Spleen (tissue), 11 donors: ENCODE measurements at regions not wholly inside any gene's neighbourhood (a gene's known extent, or its start where the extent isn't known, plus 50 kb on each side); places are given as distances from the start of the nearest gene placed in this dataset.

Source experiments
- DNase-seq: peaks from one replicate; pipeline ENCODE4 v3.0.0-alpha.2; 2020
- H3K27ac ChIP-seq, 8 donors: fragments of 200-600 bp; sonication (generic) in 7 of 8; 1 replicate in 4 of 8; 2 replicates in 4 of 8; pipeline versions ENCODE4 v1.5.0 to v1.8.0; 2016 to 2021; ENCODE audit warnings: inconsistent platforms in 4 of 8, mild to moderate bottlenecking in 4 of 8, moderate library complexity in 1 of 8
- H3K27me3 ChIP-seq, 7 donors: fragments of 200-600 bp; sonication (generic) in 6 of 7; replicated peaks in 1 of 7; 1 replicate in 4 of 7; 2 replicates in 3 of 7; pipeline versions ENCODE4 v1.5.0 to v1.8.0; 2016 to 2021; ENCODE audit warnings: inconsistent platforms in 3 of 7, mild to moderate bottlenecking in 1 of 7
- H3K36me3 ChIP-seq, 6 donors: fragments of 200-600 bp; sonication (generic) in 5 of 6; 1 replicate in 4 of 6; 2 replicates in 2 of 6; pipeline versions ENCODE4 v1.5.0 to v1.8.0; 2016 to 2021; ENCODE audit warnings: inconsistent platforms in 2 of 6
- H3K4me1 ChIP-seq, 6 donors: fragments of 200-600 bp; sonication (generic) in 5 of 6; 1 replicate in 3 of 6; 2 replicates in 3 of 6; pipeline versions ENCODE4 v1.5.0 to v1.8.0; 2016 to 2021; ENCODE audit warnings: inconsistent platforms in 3 of 6
- H3K4me3 ChIP-seq, 8 donors: fragments of 200-600 bp; sonication (generic) in 7 of 8; 1 replicate in 4 of 8; 2 replicates in 4 of 8; pipeline versions ENCODE4 v1.5.0 to v1.8.0; 2016 to 2021; ENCODE audit warnings: inconsistent platforms in 4 of 8, mild to moderate bottlenecking in 4 of 8, moderate library complexity in 2 of 8
- H3K9me3 ChIP-seq, 8 donors: fragments of 200-600 bp; sonication (generic) in 7 of 8; 1 replicate in 4 of 8; 2 replicates in 4 of 8; pipeline versions ENCODE4 v1.5.0 to v1.8.0; 2016 to 2021; ENCODE audit warnings: inconsistent platforms in 4 of 8
- POLR2A ChIP-seq, 3 donors: fragments of 450-650 bp; IDR thresholded peaks; one replicate each; pipeline ENCODE4 v1.5.1; 2017; ENCODE audit warnings: antibody characterized with exemption in 3 of 3, mild to moderate bottlenecking in 1 of 3
- POLR2AphosphoS5 ChIP-seq, 3 donors: sonication (generic); formaldehyde crosslinking; IDR thresholded peaks; one replicate each; pipeline ENCODE4 v1.5.1; 2017; ENCODE audit warnings: antibody characterized with exemption in 3 of 3
- WGBS, 5 donors: extraction: QIAGEN DNeasy Blood & Tissue Kit in 3 of 5; methylation state at CpG; one replicate each; pipeline versions ENCODE4 v1.1.5 to v1.1.7; 2013 to 2018; 5-methylcytosine and 5-hydroxymethylcytosine counted together
- intact Hi-C: fragments of 100-400 bp; cut with DNase I; formaldehyde crosslinking; loops from one replicate; pipeline ENCODE4 v1.15.0; 2023; ENCODE audit warnings: low total_unique reads
- TF ChIP-seq, protein P1 (sequence below), 11 experiments: fragments of 200-600 bp in 7 of 11; fragments of 450-650 bp in 4 of 11; sonication (generic) in 4 of 11; IDR thresholded peaks in 8 of 11; conservative IDR thresholded peaks in 3 of 11; 1 replicate in 7 of 11; 2 replicates in 4 of 11; pipeline versions ENCODE4 v1.4.0 to v1.8.0; 2016 to 2021; ENCODE audit warnings: antibody characterized with exemption in 11 of 11, inconsistent platforms in 4 of 11, mild to moderate bottlenecking in 1 of 11
- donor health status: healthy with polysubstance abuse.
- donor health status: DM: no; HTN: no; CAD: no; lungs with moderate emphysema.
- donor health status: DM: no; HTN: no; CAD: no.
- donor health status: Bipolar disorder and iron deficiency.
- donor health status: healthy.
- donor health status: DM: no; HTN: no; CAD: no.
- donor health status: DM: yes; HTN: yes; CAD: no.

DNA sequence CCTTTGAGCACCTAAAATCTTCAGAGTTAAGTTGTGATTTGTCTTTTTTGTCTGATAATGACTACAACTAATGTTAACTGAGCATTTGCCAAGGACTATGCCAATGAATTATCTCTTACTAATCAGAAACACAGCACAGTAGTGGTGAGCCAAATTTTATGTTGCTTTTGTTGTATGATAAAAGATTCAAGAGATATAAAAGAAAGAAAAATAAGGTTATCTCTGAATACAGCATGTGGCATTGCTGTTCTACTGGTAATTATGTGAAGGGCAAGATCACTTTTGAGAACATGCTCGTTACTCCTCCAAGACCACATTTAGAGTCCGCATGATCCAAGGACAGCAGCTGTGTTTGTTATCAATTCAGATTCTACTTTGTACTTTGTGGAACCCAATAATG lies 133.4 kb upstream of the MYLIP start:
- H3K4me1 ChIP-seq: peaks cover 0 to 34% (median 12%) of the 10 kb centered on the region in 6 donors
- DNase-seq: no peak
- no peak overlapping the region for H3K4me3 ChIP-seq
- H3K36me3 ChIP-seq: no peaks in the 10 kb centered on the region
- H3K27me3 ChIP-seq: no peaks in the 10 kb centered on the region
- peak overlapping the region in 6 of 8 donors; percentile 18 to 61 (median 55) for H3K27ac ChIP-seq
- TF ChIP-seq POLR2A (IDR thresholded peaks at IDR 0.05) (no peak), POLR2AphosphoS5 (IDR thresholded peaks at IDR 0.05) (no peak)
- TF ChIP-seq, protein P1, sequence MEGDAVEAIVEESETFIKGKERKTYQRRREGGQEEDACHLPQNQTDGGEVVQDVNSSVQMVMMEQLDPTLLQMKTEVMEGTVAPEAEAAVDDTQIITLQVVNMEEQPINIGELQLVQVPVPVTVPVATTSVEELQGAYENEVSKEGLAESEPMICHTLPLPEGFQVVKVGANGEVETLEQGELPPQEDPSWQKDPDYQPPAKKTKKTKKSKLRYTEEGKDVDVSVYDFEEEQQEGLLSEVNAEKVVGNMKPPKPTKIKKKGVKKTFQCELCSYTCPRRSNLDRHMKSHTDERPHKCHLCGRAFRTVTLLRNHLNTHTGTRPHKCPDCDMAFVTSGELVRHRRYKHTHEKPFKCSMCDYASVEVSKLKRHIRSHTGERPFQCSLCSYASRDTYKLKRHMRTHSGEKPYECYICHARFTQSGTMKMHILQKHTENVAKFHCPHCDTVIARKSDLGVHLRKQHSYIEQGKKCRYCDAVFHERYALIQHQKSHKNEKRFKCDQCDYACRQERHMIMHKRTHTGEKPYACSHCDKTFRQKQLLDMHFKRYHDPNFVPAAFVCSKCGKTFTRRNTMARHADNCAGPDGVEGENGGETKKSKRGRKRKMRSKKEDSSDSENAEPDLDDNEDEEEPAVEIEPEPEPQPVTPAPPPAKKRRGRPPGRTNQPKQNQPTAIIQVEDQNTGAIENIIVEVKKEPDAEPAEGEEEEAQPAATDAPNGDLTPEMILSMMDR (IDR thresholded peaks at IDR 0.05 in 8 of 11, conservative IDR thresholded peaks at IDR 0.05 in 3 of 11): no peak
- H3K9me3 ChIP-seq: no peaks in the 10 kb centered on the region
- intact Hi-C loops: no loop called here
- whole genome bisulfite sequencing, 5 donors: 77 to 84% (median 80%) methylated on average over 2 of the region's 2 CpGs

DNA sequence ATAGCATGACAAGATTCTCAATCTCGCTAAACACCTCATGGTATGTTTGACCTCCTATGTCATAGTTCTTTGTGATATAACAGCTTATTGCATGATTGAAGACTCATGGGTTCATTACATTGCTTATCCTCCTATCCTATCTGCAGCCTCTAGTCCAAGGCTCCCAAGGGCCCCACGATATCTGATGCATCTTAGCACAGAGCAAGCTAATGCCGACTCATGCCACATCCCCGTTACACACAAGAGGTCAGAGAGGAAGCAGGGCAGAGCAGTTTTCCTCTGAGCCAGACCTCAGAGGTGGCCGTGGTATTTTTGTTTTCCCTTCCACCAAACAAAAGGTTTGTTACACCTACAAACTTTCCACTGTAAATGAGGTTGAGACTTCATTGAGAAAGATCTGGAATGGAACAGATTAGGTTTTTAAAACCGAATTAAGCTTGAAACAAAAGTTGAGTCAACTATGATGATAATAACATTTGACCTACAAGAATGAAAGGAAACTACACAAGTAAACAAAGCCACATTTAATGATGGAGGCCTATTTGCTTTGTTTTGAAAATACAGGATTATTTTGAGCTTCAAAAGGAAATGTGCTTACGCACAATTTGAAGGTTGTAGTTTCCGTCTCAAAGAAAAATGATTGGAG lies 133.9 kb upstream of the MYLIP start:
- Histone ChIP-seq H3K4me1 (peaks cover 0 to 34% (median 12%) of the 10 kb centered on the region in 6 donors), H3K27me3 (no peaks in the 10 kb centered on the region), H3K27ac (peak overlapping the region in 7 of 8 donors; percentile 5 to 61 (median 55)), H3K9me3 (no peaks in the 10 kb centered on the region), H3K36me3 (no peaks in the 10 kb centered on the region), H3K4me3 (no peak overlapping the region)
- intact Hi-C loops: no loop called here
- 44 to 52% (median 45%) methylated on average over 8 of the region's 8 CpGs for WGBS, 5 donors
- DNase-seq: no peak
- TF ChIP-seq, protein P1 (IDR thresholded peaks at IDR 0.05 in 8 of 11, conservative IDR thresholded peaks at IDR 0.05 in 3 of 11): no peak
- no peak for TF ChIP-seq POLR2A (IDR thresholded peaks at IDR 0.05)
- TF ChIP-seq POLR2AphosphoS5 (IDR thresholded peaks at IDR 0.05): no peak

DNA sequence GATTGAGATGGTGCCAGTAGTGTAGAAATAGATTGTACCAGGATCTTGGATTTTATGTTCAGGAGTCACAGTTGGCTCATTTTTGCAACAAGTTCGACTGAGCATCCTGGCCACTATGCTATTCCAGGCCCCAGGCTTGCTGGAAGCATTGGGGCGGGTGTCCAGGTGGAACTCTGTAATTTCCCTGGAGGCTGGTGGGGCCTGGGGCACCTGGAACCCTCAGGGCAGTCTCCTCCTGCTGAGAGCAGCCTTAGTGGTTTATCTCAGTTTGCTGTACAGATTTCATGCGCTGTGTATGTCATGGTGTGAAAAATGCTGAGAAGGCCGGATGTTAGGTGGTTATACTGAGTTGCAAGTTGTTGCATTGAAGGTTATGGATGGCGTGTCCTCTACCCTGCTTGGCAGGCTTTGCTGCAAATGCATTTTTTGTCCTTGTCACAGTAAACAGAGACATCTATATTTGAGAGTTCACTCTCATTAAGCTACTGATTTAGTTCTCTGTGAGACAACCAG lies 135.1 kb upstream of the MYLIP start:
- intact Hi-C loops: no loop called here
- WGBS, 5 donors: 87 to 97% (median 92%) methylated on average over 5 of the region's 5 CpGs
- H3K9me3 ChIP-seq: no peaks in the 10 kb centered on the region
- H3K36me3 ChIP-seq: no peaks in the 10 kb centered on the region
- H3K4me1 ChIP-seq: peaks cover 0 to 34% (median 12%) of the 10 kb centered on the region in 6 donors
- H3K4me3 ChIP-seq: no peak overlapping the region
- no peaks in the 10 kb centered on the region for H3K27me3 ChIP-seq
- H3K27ac ChIP-seq: peak overlapping the region in 2 of 8 donors; percentile 51 to 61
- no peak for TF ChIP-seq POLR2A (IDR thresholded peaks at IDR 0.05)
- no peak for DNase-seq

DNA sequence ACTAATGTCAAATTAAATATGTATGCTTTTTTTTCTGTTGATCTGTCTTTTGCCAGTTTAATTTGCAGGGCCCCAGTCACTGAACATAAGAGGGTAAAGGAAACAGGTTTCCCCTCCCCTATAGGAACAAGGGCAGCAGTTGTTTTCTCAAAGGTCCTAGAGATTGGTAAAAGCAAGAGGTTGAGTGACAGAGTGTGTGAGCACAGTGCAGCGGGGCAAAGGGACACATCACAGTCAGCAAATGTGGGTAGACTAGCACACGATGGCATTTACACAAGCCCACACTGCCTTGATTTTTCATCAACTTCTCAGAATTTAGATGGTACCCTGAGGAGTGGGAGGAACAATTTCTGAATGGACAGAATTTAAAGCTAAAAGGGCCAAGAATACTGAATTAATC lies 138.7 kb upstream of the MYLIP start:
- no peak overlapping the region for H3K27ac ChIP-seq
- H3K9me3 ChIP-seq: no peaks in the 10 kb centered on the region
- WGBS, 5 donors: 73 to 87% (median 82%) methylated on average over 2 of the region's 2 CpGs
- intact Hi-C loops: no loop called here
- no peak for DNase-seq
- H3K36me3 ChIP-seq: no peaks in the 10 kb centered on the region
- peaks cover 0 to 24% (median 10%) of the 10 kb centered on the region in 6 donors for H3K4me1 ChIP-seq
- no peak overlapping the region for H3K4me3 ChIP-seq
- no peaks in the 10 kb centered on the region for H3K27me3 ChIP-seq
- TF ChIP-seq POLR2A (IDR thresholded peaks at IDR 0.05) (no peak), POLR2AphosphoS5 (IDR thresholded peaks at IDR 0.05) (no peak)
- TF ChIP-seq, protein P1 (IDR thresholded peaks at IDR 0.05 in 8 of 11, conservative IDR thresholded peaks at IDR 0.05 in 3 of 11): no peak
